SK-N-SH (cell line): ENCODE measurements at regions not wholly inside any gene's neighbourhood (a gene's known extent, or its start where the extent isn't known, plus 50 kb on each side); places are given as distances from the start of the nearest gene placed in this dataset.

Source experiments
- CTCF ChIA-PET: fragments of 300-600, 350-600 bp; formaldehyde crosslinking; extraction: SDS; loops from one replicate; lab custom pipeline; 2021; lab: Yijun Ruan, JAX
- POLR2A ChIA-PET: fragments of 350-600 bp; sonication (Branson Sonifier 250); formaldehyde crosslinking; extraction: SDS; loops from one replicate; lab custom pipeline; 2020; ENCODE audit warnings: antibody characterized with exemption, inconsistent platforms; lab: Yijun Ruan, JAX
- DNase-seq: peaks from one replicate; pipeline ENCODE4 v3.0.0; 2012
- H2AFZ ChIP-seq: fragments of 200-600 bp; sonication (generic); 2 replicates; pipeline ENCODE4 v1.8.1; 2016; ENCODE audit warnings: antibody characterized with exemption, mild to moderate bottlenecking, low read depth
- H3F3A ChIP-seq: fragments of 200-600 bp; sonication (generic); replicated peaks from 2 replicates; pipeline ENCODE3; 2016; ENCODE audit warnings: antibody characterized with exemption, mild to moderate bottlenecking; ENCODE audit not compliant: insufficient read depth
- H3K27ac ChIP-seq, 2 experiments: fragments of 200-500 bp in 1 of 2; fragments of 200-600 bp in 1 of 2; sonication (Bioruptor generic) in 1 of 2; sonication (generic), shearing (Covaris generic) in 1 of 2; 2 replicates each; pipeline versions ENCODE4 v1.5.1 to v1.6.1; 2014 to 2016; ENCODE audit warnings: low read depth in 2 of 2, inconsistent platforms in 1 of 2, low read length in 1 of 2, mild to moderate bottlenecking in 1 of 2, mixed read lengths in 1 of 2
- H3K27me3 ChIP-seq: fragments of 200-600 bp; sonication (generic), shearing (Covaris generic); 2 replicates; pipeline ENCODE4 v1.6.1; 2016; ENCODE audit warnings: mixed run types; ENCODE audit not compliant: insufficient read depth
- H3K36me3 ChIP-seq, 2 experiments: fragments of 200-500 bp in 1 of 2; fragments of 200-600 bp in 1 of 2; sonication (Bioruptor generic) in 1 of 2; sonication (generic) in 1 of 2; replicated peaks in 1 of 2; 2 replicates each; pipeline versions ENCODE3 to v1.5.1; 2014 to 2016; ENCODE audit warnings: low read length in 1 of 2, mild to moderate bottlenecking in 1 of 2; ENCODE audit not compliant: insufficient read depth in 2 of 2, control insufficient read depth in 1 of 2
- H3K4me1 ChIP-seq, 2 experiments: fragments of 200-500 bp in 1 of 2; fragments of 200-600 bp in 1 of 2; sonication (Bioruptor generic) in 1 of 2; sonication (generic), shearing (Covaris generic) in 1 of 2; 2 replicates each; pipeline versions ENCODE4 v1.5.1 to v1.6.1; 2014 to 2016; ENCODE audit warnings: low read depth in 1 of 2, low read length in 1 of 2, mixed run types in 1 of 2; ENCODE audit not compliant: insufficient read depth in 2 of 2, control insufficient read depth in 1 of 2
- H3K4me2 ChIP-seq: fragments of 200-600 bp; sonication (generic), shearing (Covaris generic); 2 replicates; pipeline ENCODE4 v1.6.1; 2017; ENCODE audit warnings: mixed run types
- H3K4me3 ChIP-seq, 2 experiments: fragments of 200-500 bp in 1 of 2; fragments of 200-600 bp in 1 of 2; sonication (Bioruptor generic) in 1 of 2; sonication (generic), shearing (Covaris generic) in 1 of 2; 2 replicates each; pipeline versions ENCODE4 v1.5.1 to v1.8.1; 2014 to 2016; ENCODE audit warnings: low read depth in 2 of 2, inconsistent platforms in 1 of 2, low read length in 1 of 2, mild to moderate bottlenecking in 1 of 2, mixed read lengths in 1 of 2, moderate library complexity in 1 of 2
- H3K79me2 ChIP-seq: fragments of 200-600 bp; sonication (generic); 2 replicates; pipeline ENCODE4 v1.8.1; 2017; ENCODE audit warnings: mild to moderate bottlenecking; ENCODE audit not compliant: insufficient read depth
- H3K9ac ChIP-seq: fragments of 200-600 bp; sonication (generic); 2 replicates; pipeline ENCODE4 v1.6.1; 2017; ENCODE audit warnings: mixed run types
- H3K9me2 ChIP-seq: fragments of 200-600 bp; sonication (generic); 2 replicates; pipeline ENCODE4 v1.6.1; 2017; ENCODE audit warnings: mixed run types
- H3K9me3 ChIP-seq: fragments of 200-600 bp; sonication (generic); 2 replicates; pipeline ENCODE4 v1.6.1; 2017; ENCODE audit warnings: mixed run types, mild to moderate bottlenecking, moderate library complexity
- H4K20me1 ChIP-seq: fragments of 200-600 bp; sonication (generic); 2 replicates; pipeline ENCODE4 v1.6.1; 2017; ENCODE audit warnings: mild to moderate bottlenecking, mixed run types; ENCODE audit not compliant: insufficient read depth
- EZH2phosphoT487 ChIP-seq: fragments of 200-600 bp; sonication (generic); IDR thresholded peaks from 2 replicates; pipeline ENCODE4 v1.6.1; 2017; ENCODE audit warnings: low read depth, mixed run types, mild to moderate bottlenecking, antibody characterized with exemption, moderate library complexity, borderline replicate concordance
- FOSL2 ChIP-seq: IDR thresholded peaks from 2 replicates; pipeline ENCODE4 v1.4.0; 2012; ENCODE audit warnings: low read depth, mild to moderate bottlenecking, moderate library complexity, borderline replicate concordance
- FOXM1 ChIP-seq: IDR thresholded peaks from 2 replicates; pipeline ENCODE4 v1.4.0; 2012; ENCODE audit warnings: low read depth, mild to moderate bottlenecking
- GABPA ChIP-seq: IDR thresholded peaks from 2 replicates; pipeline ENCODE4 v1.4.0; 2012; ENCODE audit warnings: low read depth, mild to moderate bottlenecking
- GATA2 ChIP-seq: sonication (generic); formaldehyde crosslinking; IDR thresholded peaks from 2 replicates; pipeline ENCODE4 v1.5.0; 2020; ENCODE audit warnings: mild to moderate bottlenecking, missing genetic modification reagents
- JUND ChIP-seq: IDR thresholded peaks from 2 replicates; pipeline ENCODE4 v1.4.0; 2012
- NFIC ChIP-seq: IDR thresholded peaks from 2 replicates; pipeline ENCODE4 v1.4.0; 2012; ENCODE audit warnings: borderline replicate concordance
- POLR2AphosphoS5 ChIP-seq: IDR thresholded peaks from 2 replicates; pipeline ENCODE4 v1.6.1; 2012; ENCODE audit warnings: low read depth, low read length
- RAD21 ChIP-seq: IDR thresholded peaks from 2 replicates; pipeline ENCODE4 v1.6.1; 2012; ENCODE audit warnings: mild to moderate bottlenecking, low read length
- WGBS: methylation state at CpG from one replicate; pipeline ENCODE4 v1.1.6; 2017; ENCODE audit warnings: low lambda C conversion rate; 5-methylcytosine and 5-hydroxymethylcytosine counted together
- TF ChIP-seq, protein P1 (sequence below): IDR thresholded peaks from 2 replicates; pipeline ENCODE4 v1.4.0; 2012; ENCODE audit warnings: low read depth, borderline replicate concordance
- TF ChIP-seq, protein P2 (sequence below): fragments of 150-350 bp; IDR thresholded peaks from 2 replicates; pipeline ENCODE4 v1.6.1; 2016; ENCODE audit warnings: mild to moderate bottlenecking, low read depth, low read length
- TF ChIP-seq, protein P3 (sequence below): IDR thresholded peaks from 2 replicates; pipeline ENCODE4 v1.6.1; 2012; ENCODE audit warnings: mild to moderate bottlenecking, low read depth, low read length, moderate library complexity
- TF ChIP-seq, protein P4 (sequence below): fragments of 150-350 bp; IDR thresholded peaks from 2 replicates; pipeline ENCODE4 v1.6.1; 2017; ENCODE audit warnings: antibody characterized with exemption, low read length, low read depth, borderline replicate concordance
- TF ChIP-seq, protein P5 (sequence below): IDR thresholded peaks from 2 replicates; pipeline ENCODE4 v1.4.0; 2012; ENCODE audit warnings: low read depth, borderline replicate concordance

DNA sequence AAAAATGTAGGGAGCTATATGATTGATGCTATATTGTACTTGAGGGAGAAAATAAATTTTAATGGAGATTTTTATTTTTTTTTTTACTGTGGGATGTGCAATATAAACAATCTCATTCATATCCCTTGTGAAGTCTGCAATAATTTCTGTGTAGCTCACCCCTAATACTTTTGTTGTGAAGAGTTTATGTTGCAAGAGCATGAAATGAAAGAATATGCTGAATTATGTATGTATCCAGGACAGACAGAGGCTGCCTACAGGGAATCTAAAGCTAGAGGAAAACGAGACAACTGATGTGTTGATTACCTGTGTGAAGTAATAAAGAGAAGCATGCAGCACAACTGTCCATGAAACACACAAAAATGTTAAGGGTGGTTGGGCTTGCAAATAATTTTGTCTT is 643.3 kb downstream of the DCDC2C start:
- H3K4me2 ChIP-seq = no peak overlapping the region
- no peaks in the 10 kb centered on the region for H3K36me3 ChIP-seq
- H3K4me3 ChIP-seq = no peak overlapping the region
- DNase-seq = no peak
- H3K79me2 ChIP-seq = no peaks in the 10 kb centered on the region
- H3K9me3 ChIP-seq = peaks cover 23% of the 10 kb centered on the region; the same call in 1 of the 2 replicates
- 2% methylated on average over 1 of the region's 1 CpG for WGBS
- CTCF ChIA-PET = no interaction called here
- no peaks in the 10 kb centered on the region for H3K4me1 ChIP-seq
- H3K9ac ChIP-seq = no peak overlapping the region
- TF ChIP-seq GABPA (no peak), EZH2phosphoT487 (no peak), NFIC (no peak), RAD21 (no peak), JUND (no peak), FOXM1 (no peak), POLR2AphosphoS5 (no peak), GATA2 (CRISPR knock-in tag) (no peak), FOSL2 (no peak)
- TF ChIP-seq, protein P1, sequence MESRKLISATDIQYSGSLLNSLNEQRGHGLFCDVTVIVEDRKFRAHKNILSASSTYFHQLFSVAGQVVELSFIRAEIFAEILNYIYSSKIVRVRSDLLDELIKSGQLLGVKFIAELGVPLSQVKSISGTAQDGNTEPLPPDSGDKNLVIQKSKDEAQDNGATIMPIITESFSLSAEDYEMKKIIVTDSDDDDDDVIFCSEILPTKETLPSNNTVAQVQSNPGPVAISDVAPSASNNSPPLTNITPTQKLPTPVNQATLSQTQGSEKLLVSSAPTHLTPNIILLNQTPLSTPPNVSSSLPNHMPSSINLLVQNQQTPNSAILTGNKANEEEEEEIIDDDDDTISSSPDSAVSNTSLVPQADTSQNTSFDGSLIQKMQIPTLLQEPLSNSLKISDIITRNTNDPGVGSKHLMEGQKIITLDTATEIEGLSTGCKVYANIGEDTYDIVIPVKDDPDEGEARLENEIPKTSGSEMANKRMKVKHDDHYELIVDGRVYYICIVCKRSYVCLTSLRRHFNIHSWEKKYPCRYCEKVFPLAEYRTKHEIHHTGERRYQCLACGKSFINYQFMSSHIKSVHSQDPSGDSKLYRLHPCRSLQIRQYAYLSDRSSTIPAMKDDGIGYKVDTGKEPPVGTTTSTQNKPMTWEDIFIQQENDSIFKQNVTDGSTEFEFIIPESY = no peak
- TF ChIP-seq, protein P2, sequence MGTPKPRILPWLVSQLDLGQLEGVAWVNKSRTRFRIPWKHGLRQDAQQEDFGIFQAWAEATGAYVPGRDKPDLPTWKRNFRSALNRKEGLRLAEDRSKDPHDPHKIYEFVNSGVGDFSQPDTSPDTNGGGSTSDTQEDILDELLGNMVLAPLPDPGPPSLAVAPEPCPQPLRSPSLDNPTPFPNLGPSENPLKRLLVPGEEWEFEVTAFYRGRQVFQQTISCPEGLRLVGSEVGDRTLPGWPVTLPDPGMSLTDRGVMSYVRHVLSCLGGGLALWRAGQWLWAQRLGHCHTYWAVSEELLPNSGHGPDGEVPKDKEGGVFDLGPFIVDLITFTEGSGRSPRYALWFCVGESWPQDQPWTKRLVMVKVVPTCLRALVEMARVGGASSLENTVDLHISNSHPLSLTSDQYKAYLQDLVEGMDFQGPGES = no peak
- TF ChIP-seq, protein P3, sequence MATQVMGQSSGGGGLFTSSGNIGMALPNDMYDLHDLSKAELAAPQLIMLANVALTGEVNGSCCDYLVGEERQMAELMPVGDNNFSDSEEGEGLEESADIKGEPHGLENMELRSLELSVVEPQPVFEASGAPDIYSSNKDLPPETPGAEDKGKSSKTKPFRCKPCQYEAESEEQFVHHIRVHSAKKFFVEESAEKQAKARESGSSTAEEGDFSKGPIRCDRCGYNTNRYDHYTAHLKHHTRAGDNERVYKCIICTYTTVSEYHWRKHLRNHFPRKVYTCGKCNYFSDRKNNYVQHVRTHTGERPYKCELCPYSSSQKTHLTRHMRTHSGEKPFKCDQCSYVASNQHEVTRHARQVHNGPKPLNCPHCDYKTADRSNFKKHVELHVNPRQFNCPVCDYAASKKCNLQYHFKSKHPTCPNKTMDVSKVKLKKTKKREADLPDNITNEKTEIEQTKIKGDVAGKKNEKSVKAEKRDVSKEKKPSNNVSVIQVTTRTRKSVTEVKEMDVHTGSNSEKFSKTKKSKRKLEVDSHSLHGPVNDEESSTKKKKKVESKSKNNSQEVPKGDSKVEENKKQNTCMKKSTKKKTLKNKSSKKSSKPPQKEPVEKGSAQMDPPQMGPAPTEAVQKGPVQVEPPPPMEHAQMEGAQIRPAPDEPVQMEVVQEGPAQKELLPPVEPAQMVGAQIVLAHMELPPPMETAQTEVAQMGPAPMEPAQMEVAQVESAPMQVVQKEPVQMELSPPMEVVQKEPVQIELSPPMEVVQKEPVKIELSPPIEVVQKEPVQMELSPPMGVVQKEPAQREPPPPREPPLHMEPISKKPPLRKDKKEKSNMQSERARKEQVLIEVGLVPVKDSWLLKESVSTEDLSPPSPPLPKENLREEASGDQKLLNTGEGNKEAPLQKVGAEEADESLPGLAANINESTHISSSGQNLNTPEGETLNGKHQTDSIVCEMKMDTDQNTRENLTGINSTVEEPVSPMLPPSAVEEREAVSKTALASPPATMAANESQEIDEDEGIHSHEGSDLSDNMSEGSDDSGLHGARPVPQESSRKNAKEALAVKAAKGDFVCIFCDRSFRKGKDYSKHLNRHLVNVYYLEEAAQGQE = no peak
- TF ChIP-seq, protein P4, sequence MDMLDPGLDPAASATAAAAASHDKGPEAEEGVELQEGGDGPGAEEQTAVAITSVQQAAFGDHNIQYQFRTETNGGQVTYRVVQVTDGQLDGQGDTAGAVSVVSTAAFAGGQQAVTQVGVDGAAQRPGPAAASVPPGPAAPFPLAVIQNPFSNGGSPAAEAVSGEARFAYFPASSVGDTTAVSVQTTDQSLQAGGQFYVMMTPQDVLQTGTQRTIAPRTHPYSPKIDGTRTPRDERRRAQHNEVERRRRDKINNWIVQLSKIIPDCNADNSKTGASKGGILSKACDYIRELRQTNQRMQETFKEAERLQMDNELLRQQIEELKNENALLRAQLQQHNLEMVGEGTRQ = no peak
- TF ChIP-seq, protein P5, sequence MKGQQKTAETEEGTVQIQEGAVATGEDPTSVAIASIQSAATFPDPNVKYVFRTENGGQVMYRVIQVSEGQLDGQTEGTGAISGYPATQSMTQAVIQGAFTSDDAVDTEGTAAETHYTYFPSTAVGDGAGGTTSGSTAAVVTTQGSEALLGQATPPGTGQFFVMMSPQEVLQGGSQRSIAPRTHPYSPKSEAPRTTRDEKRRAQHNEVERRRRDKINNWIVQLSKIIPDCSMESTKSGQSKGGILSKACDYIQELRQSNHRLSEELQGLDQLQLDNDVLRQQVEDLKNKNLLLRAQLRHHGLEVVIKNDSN = no peak
- H4K20me1 ChIP-seq = no peaks in the 10 kb centered on the region
- H3K27ac ChIP-seq = no peak overlapping the region
- H3F3A ChIP-seq = no peaks in the 10 kb centered on the region
- no peaks in the 10 kb centered on the region; the same call in 1 of the 2 replicates for H3K9me2 ChIP-seq
- POLR2A ChIA-PET = no interaction called here
- no peaks in the 10 kb centered on the region for H3K27me3 ChIP-seq
- no peak overlapping the region for H2AFZ ChIP-seq
